ENCODE measurements at regions not wholly inside any gene's neighbourhood (a gene's known extent, or its start where the extent isn't known, plus 50 kb on each side); places are given as distances from the start of the nearest gene placed in this dataset.

- H3K4me3 ChIP-seq (ENCODE audit: low read depth, low read length), result no peak overlapping the region
- TF ChIP-seq, protein P1, sequence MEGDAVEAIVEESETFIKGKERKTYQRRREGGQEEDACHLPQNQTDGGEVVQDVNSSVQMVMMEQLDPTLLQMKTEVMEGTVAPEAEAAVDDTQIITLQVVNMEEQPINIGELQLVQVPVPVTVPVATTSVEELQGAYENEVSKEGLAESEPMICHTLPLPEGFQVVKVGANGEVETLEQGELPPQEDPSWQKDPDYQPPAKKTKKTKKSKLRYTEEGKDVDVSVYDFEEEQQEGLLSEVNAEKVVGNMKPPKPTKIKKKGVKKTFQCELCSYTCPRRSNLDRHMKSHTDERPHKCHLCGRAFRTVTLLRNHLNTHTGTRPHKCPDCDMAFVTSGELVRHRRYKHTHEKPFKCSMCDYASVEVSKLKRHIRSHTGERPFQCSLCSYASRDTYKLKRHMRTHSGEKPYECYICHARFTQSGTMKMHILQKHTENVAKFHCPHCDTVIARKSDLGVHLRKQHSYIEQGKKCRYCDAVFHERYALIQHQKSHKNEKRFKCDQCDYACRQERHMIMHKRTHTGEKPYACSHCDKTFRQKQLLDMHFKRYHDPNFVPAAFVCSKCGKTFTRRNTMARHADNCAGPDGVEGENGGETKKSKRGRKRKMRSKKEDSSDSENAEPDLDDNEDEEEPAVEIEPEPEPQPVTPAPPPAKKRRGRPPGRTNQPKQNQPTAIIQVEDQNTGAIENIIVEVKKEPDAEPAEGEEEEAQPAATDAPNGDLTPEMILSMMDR (IDR thresholded peaks at IDR 0.05; ENCODE audit: insufficient read depth, low read depth, low read length, missing control alignments), result no peak
- DNase-seq (ENCODE audit: low read depth), result no peak
These were observed 1149.2 kb downstream of the PCDH18 start for GRCh38 chr4:136383082-136383481.

DNA sequence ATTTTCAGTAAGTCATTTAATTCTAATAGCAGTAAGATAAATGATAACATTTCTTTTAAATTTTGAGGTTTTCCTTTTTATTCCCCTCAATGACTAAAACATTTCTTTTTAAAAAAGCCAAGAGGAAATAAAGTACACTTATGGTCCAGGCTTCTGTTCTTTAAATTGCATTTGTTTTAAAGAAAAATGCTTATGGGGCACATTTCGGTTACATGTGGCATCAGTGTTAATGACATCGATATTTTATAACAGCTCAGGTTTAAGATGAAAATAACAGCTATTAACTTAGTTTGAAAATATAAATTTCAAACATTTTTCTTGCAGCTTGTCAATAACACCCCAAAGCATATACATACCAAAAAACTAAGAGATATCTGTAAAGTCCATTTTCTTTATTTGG lies 1161.1 kb downstream of the PCDH18 start:
- DNase-seq (ENCODE audit: low read depth), result no peak
- TF ChIP-seq, protein P1 (IDR thresholded peaks at IDR 0.05; ENCODE audit: insufficient read depth, low read depth, low read length, missing control alignments), result no peak

DNA sequence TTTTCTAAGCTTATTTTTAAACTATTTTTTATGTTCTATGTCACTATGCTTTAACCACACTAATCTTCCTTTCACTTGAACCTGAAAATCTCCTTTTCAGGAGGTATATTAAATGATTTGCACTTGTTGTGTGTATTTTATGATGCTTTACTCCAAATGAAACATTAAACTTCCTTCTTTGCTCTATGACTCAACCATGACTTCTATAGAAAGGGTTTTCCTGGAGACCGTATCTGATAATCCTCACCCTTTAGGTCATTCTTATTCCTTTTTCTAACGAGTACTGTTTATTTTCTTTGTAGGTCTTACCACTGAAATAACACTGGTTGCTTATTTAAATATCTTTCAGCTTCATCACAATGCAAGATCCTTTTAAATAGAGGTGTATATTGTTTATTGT lies 1163.2 kb downstream of the PCDH18 start:
- DNase-seq (ENCODE audit: low read depth), result no peak
- TF ChIP-seq, protein P1 (IDR thresholded peaks at IDR 0.05; ENCODE audit: insufficient read depth, low read depth, low read length, missing control alignments), result no peak
- no peak overlapping the region for H3K4me3 ChIP-seq (ENCODE audit: low read depth, low read length)

More for the DNA sequence above, 1161.1 kb downstream of the PCDH18 start:
- H3K4me3 ChIP-seq (ENCODE audit: low read depth, low read length), result no peak overlapping the region

DNA sequence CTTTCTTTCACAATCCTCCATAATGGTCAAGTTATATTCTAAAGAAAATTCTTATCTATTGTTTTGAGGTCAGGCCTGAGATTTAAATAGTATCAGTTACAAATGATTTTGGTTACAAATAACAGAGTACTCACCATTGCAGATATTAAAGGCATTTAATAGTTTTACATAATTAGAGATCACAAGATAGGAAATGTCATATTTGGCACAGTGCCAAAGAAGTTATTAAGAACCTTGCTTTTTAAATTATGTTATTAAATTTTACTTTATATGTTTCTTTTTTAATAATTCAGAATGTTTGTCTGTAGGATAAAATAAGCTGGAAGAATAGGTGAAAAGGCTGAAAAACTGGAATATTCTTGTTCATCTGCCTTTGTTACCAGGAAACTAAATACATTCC lies 1174.7 kb downstream of the PCDH18 start:
- H3K4me3 ChIP-seq (ENCODE audit: low read depth, low read length), result no peak overlapping the region
- TF ChIP-seq, protein P1 (IDR thresholded peaks at IDR 0.05; ENCODE audit: insufficient read depth, low read depth, low read length, missing control alignments), result no peak
- no peak for DNase-seq (ENCODE audit: low read depth)

DNA sequence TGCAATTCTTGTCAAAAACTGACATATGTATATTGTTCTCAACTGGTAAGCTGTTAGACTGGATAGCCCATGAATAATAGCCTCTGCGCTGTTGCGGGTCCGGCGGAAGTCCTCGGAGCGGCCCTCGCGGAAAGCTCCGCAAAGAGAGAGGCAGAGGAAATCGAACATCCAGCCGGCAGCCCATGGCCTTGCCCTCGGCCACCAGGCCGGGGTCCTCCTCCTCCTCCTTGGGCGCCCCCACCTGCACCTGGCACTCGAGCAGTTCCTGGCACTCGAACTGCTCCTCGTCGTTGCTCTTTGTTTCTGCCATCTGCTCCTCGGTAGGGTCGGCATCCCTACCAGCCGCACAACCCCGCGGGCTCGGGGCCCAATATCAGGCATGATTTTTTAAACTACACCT lies 1176.3 kb downstream of the PCDH18 start:
- H3K4me3 ChIP-seq (ENCODE audit: low read depth, low read length), result no peak overlapping the region
- TF ChIP-seq, protein P1 (IDR thresholded peaks at IDR 0.05; ENCODE audit: insufficient read depth, low read depth, low read length, missing control alignments), result no peak
- DNase-seq (ENCODE audit: low read depth), result no peak

DNA sequence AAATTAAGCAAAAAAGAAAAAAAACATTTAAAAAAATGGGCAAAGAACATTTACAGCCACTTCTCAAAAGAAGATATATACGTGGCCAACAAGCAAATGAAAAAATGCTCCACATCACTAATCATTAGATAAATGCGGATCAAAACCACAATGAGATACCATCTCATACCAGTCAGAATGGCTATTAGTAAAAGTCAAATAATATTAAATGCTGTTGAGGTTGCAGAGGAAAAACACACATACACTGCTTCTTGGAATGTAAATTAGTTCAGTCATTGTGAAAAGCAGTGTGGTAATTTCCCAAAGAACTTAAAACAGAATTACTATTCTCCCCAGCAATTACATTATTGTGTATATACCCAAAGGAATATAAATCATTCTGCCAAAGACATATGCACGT lies 1189.0 kb downstream of the PCDH18 start:
- H3K4me3 ChIP-seq (ENCODE audit: low read depth, low read length), result no peak overlapping the region
- no peak for DNase-seq (ENCODE audit: low read depth)
- TF ChIP-seq, protein P1 (IDR thresholded peaks at IDR 0.05; ENCODE audit: insufficient read depth, low read depth, low read length, missing control alignments), result no peak

DNA sequence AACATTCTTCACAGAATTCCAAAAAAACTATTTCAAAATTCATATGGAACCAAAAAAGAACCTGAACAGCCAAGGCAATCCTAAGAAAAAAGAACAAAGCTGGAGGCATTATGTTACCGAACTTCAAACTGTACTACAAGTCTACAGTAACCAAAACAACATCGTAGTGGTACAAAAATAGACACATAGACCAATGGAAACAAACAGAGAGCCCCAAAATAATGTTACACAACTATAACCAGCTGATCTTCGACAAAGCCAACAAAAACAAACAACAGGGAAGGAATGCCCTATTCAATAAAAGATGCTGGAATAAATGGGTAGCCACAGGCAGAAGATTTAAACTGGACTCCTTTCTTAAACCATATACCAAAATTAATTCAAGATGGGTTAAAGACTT lies 1189.6 kb downstream of the PCDH18 start:
- TF ChIP-seq, protein P1 (IDR thresholded peaks at IDR 0.05; ENCODE audit: insufficient read depth, low read depth, low read length, missing control alignments), result no peak
- no peak overlapping the region for H3K4me3 ChIP-seq (ENCODE audit: low read depth, low read length)
- DNase-seq (ENCODE audit: low read depth), result no peak
